ENCODE measurements at regions not wholly inside any gene's neighbourhood (a gene's known extent, or its start where the extent isn't known, plus 50 kb on each side); places are given as distances from the start of the nearest gene placed in this dataset.

DNA sequence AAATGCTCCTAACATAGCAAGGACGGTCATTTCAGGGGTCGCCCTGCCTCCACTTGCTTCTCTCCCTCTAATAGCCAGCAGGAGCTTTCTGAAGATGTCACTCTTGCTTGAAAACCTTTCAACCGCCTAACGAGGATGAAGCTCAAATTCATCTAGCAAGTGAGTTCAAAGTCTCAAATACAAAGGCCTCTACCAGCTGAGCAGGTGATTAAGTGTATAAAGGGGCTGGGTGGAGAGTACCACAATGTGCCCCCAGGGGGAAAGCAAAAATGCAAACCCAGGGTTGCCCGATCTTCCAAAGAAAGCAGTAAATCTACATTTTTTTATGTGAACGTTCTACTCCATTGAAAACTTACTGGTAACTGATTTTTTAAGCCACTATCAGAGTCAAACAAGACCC lies 50.4 kb upstream of the GRIP2 start:
- in situ Hi-C loops (cut with MboI; ENCODE audit: low pct_unique_long_range_greater_than_20kb, low sequenced_read_pairs) = no loop called here
- no peak for DNase-seq

DNA sequence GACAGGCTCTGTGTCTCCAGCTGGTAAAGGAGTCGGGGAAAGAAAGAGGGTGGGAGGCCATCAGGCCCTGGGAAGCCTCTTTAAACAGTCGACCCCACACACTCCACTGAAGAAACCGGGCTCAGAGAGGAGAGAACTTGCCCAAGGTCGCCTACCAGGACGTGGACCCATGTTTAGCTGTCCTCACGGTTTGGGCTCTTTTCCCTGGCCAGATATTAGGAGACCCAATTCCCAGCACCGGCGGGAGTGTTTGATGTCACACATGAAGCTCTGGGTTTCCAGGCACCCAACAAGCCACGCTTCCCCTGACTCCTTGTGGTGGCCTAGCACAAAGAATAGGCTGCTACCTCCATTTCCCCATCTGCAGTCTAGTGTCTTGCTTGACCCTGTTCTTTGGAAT lies 52.2 kb upstream of the GRIP2 start:
- in situ Hi-C loops (cut with MboI; ENCODE audit: low pct_unique_long_range_greater_than_20kb, low sequenced_read_pairs) = no loop called here
- no peak for DNase-seq

DNA sequence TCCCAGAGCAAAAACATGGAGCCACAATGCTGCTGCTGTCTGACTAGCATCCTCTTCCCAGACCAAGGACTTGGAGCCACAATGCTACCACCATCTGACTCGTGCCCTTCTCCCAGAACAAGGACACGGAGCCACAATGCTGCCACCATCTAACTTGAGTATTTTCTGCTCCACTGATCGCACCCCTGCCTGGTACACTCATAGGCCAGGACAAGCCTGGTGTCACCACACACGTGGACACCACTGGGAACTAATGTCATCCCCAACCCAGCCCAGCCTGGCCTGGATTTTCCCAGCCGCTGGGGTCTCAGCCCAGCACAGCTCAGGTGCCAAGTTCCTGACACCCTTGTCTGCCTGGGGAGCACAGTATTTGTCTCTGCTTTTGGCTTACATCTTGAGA lies 52.7 kb upstream of the GRIP2 start:
- DNase-seq = no peak
- in situ Hi-C loops (cut with MboI; ENCODE audit: low pct_unique_long_range_greater_than_20kb, low sequenced_read_pairs) = no loop called here

DNA sequence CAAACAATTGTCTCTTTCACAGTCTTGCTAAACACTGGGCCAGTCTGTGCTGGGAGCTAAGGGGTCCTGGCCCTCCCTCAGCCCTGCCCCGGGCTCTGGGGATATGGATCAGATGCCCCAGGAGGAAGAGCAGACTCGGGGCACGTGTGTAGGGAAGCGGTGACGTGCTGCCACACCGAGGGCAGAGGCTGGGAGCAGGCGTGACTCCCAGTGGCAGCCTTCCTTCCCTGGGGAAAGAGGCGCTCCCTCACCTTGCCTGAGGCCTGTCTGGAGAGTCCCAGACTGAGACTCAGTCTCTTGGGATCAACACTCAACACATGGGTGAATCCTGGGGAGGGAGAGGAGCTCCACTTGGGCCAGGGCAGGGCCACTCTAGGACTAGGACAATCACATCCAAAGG lies 54.1 kb upstream of the GRIP2 start:
- in situ Hi-C loops (cut with MboI; ENCODE audit: low pct_unique_long_range_greater_than_20kb, low sequenced_read_pairs) = no loop called here
- no peak for DNase-seq

DNA sequence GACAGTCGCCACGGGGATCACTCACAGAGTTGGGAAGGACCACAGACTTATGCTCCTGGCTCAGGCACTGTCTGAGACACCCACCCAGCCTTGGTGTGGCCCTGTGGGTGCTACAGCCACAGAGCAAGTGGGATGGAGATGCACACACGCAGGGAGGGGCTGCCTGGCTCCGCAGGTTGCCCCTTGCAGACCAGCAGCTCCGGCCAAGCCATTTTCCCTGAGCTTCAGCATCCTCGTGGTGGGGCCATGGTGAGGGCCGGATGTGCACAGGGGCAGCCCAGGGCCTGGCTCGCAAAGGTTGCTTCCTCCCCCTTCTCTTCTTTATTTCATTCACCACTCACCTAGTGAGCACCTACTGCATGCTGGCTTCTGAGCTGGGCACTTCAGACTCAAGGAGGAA lies 55.4 kb upstream of the GRIP2 start:
- in situ Hi-C loops (cut with MboI; ENCODE audit: low pct_unique_long_range_greater_than_20kb, low sequenced_read_pairs) = no loop called here
- no peak for DNase-seq

DNA sequence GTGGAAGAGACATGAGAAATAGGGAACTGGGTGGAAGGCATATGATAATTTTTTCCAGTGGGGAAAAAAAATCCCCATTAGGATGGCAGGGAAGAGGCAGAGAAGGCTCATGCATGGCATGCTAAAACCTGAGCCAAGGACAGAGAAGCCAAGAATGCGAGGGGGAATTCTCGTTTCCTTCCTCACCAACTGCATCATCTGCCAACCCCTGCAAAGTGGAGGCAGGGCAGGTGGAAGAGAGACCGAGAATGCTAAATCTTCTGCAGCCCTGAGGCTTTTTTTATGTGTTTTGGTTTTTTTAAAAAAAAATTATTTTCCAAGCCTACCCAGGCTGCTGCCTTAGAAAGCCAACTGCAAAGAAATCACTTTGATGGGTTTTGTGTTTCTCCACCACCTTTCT lies 54.3 kb upstream of the CCDC174 start:
- no peak for DNase-seq
- in situ Hi-C loops (cut with MboI; ENCODE audit: low pct_unique_long_range_greater_than_20kb, low sequenced_read_pairs) = no loop called here

DNA sequence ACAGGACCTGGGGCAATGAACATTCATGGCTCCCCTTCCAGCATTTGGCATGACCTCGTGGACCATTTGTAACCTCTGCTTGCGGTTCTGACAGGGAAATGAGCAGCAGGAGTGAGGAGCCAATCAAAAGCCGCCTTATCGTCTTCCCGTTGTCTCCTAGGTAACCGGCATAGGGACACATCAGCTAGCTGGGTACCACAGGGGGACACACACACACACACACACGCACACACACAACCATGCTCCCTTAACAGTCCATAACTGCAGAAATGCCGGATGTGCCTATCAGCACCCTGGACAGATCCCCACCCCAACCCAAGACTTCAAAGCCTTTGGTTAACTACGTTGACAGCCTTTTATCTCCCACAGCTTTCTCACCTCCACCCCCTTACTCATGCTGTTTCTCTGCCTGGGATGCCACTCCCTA lies 53.4 kb upstream of the CCDC174 start:
- peak; percentile 28 for DNase-seq
- in situ Hi-C loops (cut with MboI; ENCODE audit: low pct_unique_long_range_greater_than_20kb, low sequenced_read_pairs) = no loop called here

DNA sequence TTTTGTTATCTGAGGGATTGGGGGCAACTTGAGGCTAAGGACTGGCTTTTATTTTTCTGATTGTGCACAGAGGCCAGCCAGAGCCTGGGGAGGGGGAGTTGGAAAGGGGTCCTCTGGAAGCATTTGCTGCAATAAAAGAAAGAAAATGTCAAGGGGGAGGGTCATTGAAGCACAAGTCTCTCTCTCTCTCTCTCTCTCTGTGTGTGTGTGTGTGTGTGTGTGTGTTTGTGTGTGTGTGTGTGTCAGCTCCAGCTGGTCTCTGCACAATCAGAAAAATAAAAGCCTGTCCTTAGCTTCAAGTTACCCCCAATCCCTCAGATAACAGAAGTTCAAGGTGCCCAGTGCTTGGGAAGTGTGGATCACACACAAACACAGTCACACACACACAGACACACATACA lies 52.1 kb upstream of the CCDC174 start:
- in situ Hi-C loops (cut with MboI; ENCODE audit: low pct_unique_long_range_greater_than_20kb, low sequenced_read_pairs) = no loop called here
- no peak for DNase-seq

DNA sequence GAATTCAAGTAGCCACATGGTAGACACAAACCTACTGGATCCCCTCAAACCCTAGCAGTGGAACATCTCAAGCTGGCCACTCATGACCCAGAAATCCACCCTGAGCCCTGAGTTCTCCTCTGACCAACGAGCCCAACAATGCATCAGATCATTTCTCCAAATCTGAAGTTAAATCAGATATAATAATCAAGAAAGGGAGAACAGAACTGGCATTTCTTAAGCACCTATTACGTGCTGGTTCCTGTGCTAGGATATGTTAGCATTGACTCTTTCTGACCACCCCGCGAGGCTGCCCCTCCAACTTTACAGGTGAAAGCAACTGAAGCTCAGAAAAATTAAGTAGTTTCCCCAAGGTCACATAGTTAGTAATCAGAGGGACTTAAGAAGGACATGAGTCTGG lies 51.5 kb upstream of the CCDC174 start:
- in situ Hi-C loops (cut with MboI; ENCODE audit: low pct_unique_long_range_greater_than_20kb, low sequenced_read_pairs) = no loop called here
- no peak for DNase-seq

DNA sequence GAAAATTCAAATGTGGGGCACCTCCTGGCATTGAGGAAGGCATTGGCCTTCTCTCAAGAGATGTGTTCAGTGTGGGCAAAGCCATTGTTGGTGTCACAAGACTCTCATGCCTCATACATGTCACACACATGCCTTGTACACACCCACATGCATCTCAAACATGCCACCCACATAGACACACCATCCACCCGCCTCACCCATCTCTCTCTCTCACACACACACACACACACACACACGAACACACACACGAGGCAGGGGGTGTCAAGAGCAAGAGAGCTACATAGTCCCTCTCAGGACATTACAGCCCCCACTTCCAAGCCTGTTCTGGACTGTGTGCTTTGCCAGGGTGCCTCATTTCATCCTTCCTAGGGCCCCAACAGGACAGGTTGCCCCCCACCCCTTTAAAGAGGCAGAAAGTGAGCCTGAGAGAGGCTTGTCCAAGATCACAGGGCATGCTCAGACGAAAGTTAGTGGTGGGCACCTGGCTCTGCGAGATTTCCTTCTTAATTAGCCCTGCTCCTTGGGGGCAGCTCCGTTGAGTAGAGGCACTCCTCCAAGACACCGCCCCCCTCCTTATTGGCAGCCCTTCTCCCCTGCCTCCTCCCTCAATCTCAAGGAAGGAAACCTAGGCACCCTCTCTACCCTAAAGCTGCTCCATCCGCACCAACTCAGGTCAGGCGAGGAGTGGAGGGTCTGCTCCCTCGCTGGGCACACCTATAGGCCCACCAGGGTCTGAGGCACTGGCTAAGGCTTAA lies 50.5 kb upstream of the CCDC174 start:
- in situ Hi-C loops (cut with MboI; ENCODE audit: low pct_unique_long_range_greater_than_20kb, low sequenced_read_pairs) = no loop called here
- DNase-seq = no peak

DNA sequence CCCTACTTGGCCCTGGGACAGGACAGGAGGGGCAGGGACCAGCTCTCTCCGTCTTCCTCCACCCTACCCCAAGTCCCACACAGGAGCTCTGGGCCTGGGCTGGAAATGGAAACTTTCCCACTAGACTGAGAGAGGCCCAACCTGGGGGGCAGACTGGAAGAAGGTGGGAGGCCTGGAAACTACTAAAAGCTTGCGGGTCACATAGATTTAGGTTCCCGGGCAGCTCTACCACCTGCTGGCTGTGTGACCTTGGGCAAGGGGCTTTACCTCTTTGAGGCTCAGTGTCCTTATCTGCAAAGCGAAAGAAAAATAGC lies 49.9 kb upstream of the CCDC174 start:
- no peak for DNase-seq
- in situ Hi-C loops (cut with MboI; ENCODE audit: low pct_unique_long_range_greater_than_20kb, low sequenced_read_pairs) = no loop called here

Data from KBM-7 (cell line).